ENCODE measurements at regions not wholly inside any gene's neighbourhood (a gene's known extent, or its start where the extent isn't known, plus 50 kb on each side); places are given as distances from the start of the nearest gene placed in this dataset.

GRCh38 chr2:238562446-238562845, 135.7 kb downstream of the ASB1 start:
- DNase-seq = no peak

DNA sequence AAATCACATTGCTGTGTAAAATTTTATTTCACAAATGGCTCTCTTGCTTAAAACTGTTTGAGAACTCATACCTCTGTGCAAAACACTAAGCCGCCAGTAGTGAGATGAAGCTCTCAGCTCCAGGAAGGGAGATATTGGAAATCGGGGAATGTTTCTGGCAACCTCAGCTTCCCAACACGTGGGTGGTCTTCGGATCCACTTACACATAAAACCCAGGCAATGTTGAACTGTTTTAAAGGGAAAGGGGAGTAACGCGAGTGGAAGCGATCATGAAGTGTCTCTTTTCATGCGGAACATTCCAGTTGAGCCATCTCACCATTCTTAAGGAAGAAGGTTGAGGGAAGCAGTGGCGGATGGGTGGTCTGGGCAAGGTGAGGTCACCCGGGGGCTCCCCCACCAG, 136.8 kb downstream of the ASB1 start:
- no peak for DNase-seq

GRCh38 chr2:238564286-238564920, 137.7 kb downstream of the ASB1 start:
- DNase-seq = no peak

DNA sequence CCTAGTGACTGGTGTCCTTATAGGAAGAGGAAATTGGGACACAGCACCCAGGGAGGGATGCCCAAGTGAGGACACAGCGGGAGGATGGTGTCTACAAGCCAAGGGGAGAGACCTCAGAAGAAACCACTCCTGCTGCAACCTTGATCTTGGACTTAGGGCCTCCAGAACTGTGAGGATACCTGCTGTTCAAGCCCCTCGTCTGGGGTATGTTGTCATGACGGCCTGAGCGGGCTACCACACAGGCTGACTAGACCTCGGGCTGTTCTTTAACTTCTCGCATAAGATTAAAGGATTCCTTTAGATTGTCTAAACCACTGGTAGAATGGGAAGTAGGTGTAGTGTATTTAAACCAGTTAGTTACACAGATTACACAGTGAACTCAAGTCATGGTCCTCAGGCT, 138.3 kb downstream of the ASB1 start:
- DNase-seq = no peak

GRCh38 chr2:238566001-238566645, 139.4 kb downstream of the ASB1 start:
- no peak for DNase-seq

- DNase-seq = no peak
Measured at GRCh38 chr2:238567067-238567855, 140.5 kb downstream of the ASB1 start.

DNA sequence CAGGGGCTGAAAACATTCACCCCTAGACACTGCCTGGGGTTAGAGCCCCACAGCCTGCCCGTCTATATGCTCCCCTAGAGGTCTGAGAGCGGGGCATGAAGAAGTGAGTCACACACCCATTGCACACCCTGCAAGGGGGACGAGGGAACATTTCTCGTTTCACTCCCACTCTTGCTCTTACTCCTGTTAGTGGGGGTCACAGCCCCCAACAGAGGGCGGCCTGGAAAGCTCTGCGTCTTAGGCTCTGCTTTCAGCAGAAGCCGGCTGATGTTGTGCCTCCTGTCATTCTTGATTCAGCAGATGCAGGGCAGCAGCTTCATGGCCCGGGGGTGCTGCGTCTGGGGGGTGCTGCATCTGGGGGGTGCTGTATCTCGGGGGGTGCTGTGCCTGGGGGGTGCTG, 141.3 kb downstream of the ASB1 start:
- no peak for DNase-seq

GRCh38 chr2:238568455-238569440, 142.0 kb downstream of the ASB1 start:
- DNase-seq = no peak

DNA sequence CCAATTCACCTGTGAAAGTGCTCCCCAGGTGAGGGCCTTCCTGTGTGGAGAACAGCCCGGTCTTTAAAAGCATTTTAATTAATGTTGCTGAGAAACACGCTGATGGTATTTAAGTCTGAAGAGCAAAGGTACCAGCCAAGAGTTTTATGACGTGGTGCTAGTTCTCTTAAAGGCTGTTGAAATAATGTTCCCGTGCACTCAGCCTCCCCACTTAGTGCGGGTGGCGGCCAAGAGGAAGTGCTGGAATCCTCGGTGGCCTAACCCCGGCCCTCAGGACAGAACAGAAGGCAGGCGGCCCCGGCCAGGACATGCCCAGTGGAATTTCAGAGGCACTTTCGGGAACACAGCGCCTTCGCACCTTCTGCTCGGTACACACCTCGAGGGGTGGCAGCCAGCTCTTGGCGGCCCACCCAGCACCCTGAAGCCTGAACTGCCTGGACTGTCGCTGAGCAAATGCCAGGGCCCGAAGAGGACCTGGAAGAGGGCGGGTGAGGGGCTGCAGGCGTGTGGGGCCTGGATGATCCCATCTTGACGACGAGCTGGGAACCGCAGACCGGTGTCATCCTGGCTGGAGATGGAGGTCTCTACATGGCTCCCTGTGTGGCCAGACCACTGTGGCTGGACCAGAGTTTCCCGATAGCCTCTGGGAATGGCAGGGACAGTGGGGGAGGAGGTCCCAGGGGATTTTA, 142.9 kb downstream of the ASB1 start:
- DNase-seq = no peak

- no peak for DNase-seq
Measured at GRCh38 chr2:238570391-238570790, 143.7 kb downstream of the ASB1 start.

DNA sequence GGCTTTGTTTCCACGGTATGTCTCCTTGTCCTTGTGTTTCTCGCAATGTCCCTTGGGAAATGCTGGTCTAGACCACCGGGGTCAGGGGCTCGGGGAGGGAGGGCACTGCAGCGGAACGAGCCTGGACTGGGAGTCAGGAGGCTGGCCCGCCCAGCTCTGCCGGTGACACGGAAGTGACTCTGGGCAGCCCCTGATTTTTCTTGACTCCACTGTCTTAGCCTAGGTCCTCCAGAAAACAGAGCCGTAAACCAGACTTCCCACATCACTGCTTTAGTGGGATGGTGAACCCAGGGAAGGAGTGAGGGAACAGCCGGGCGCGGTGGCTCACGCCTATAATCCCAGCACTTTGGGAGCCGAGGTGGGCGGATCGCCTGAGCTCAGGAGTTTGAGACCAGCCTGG, 144.2 kb downstream of the ASB1 start:
- no peak for DNase-seq

DNA sequence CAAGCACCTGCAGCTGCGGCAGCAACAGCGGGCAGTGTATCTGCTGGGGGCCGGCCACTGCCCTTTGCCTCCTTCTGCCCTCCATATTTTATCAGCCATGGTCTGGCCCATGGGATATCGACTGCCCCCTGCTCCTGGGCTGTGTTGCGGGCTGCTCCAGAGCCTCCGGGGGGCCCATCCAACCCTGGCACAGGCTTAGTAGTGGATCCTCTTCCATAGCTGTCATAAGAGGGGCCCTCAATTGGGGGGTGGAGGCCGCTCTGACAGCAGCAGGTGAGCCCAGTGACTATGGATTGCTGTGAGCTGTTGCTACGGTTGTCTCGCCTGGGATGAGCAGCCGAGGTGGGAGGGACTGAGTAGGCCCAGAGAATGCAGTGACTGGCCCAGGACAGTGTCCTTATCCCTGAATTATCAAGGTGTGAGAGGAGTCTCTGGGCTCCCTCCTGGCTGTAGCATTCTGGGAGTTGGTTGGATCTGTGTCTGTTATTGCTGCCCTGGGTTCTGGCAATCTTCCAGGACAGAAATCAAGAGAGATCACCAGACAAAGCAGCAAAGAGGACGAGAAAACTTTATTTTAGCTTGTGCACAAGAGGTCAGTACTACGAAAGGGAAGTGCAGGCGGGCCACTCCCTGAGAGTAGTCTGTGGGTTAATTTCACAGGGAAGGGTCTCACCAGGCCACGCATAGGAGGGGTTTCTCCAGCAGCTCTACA, 145.1 kb downstream of the ASB1 start:
- DNase-seq = no peak

DNA sequence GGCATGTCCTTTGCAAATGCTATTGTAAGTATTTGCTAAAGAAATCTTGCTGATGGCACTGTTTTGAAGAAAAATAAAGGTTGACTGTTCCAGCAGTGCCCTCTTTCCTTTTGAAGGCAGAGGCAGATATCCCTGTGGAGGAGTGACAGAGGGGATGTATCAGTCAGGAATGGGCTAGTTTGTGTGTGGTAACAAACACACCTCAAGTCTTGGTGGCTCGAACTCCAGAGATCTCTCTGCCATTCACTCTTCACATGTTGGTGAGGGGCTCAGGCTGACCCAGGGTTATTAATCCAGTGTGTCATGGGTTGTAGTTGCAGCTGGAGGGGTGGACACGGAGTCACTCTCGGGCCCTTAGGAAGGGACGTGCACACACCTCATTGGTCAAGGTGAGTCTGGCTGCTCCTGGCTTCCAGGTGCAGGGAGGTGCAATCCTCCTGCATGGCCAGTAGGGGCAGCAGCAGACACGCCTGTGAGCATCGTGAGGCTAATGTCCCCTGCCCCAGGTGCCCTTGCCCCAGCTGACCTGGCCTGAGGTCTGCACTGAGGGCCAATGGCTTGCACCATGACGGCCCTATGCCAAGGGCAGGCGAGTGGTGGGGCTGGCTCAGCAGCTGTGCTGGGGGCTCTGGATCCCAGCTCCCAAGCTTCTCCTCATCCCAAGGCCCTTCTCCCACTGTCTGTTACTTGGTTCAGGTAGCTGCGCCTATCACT, 146.5 kb downstream of the ASB1 start:
- no peak for DNase-seq

GRCh38 chr2:238573916-238574315, 147.2 kb downstream of the ASB1 start:
- DNase-seq = no peak

DNA sequence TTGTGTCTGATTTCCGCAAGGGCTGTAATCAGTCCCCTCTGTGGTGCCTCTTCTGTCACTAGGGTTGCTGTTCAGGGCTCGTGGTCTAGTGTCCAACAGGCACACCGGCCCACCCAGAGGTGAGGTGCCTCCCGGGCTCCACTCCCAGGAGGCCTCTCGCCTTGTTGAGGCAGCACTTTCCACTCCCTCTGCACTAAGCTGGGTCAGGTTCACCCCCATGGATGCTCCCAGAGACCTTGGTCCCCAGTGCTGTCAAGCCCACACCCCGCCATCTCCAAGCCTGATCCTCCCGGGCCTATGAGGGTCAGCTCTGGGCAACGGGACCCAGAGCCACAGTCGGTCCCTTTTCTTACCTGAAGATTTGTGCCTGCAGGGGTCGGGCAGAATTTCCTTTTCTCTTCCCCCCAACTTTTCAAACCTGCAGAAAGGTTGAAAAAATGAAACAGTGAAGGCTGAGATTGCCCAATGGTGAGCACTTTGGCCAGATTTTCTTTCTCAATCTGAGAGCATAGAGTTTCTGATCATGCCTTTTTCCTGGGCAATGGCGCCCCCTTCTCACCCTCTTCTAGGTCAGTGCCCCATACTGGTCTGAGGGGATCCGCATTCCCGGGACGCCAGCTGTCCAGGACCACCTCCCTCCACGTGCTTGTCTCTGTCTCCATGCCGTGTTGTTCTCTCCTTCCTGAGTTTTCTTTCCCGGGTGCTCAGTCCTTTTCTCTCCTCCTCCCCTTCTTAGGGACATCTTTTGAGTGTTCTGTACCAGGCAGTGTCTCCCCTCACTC, 148.0 kb downstream of the ASB1 start:
- no peak for DNase-seq

DNA sequence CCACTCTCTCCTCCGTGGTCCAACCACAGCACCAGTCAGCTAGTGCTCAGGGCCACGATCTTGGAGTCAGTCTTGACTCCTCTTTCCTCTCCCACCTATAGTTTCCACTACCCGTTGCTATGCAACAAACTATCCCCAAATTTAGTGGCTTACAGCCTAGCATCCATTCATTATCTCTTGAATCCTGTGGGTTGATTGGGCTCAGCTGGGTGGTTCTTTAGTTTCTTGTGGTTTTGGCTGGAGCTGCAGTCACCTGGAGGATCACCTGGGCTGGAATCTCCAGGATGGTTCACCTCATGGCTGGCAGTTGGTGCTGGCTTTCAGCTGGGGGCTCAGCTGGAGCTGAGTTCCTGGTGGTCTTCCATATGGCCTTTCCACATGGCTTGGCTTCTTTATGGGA, 149.9 kb downstream of the ASB1 start:
- no peak for DNase-seq

GRCh38 chr2:238578256-238578655, 151.5 kb downstream of the ASB1 start:
- no peak for DNase-seq

DNA sequence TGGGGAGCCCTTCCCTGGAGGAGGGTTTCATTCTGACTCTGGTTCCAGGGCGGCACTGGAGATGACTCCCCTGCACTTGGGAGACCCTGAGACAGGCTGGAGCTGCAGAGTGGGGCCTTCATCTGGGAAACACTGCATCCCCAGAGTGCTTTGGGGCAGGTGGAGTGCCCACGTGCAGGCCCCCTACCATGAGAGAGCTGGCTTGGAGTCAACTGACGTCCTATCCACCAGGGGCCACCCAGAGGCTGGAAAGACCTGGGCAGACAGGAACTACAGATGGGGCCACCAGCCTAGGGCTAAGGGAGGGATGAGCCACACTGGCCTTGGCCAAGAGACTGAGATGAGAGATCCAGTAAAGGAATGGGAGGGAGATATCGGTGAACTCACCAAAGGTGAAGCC, 153.8 kb downstream of the ASB1 start:
- no peak for DNase-seq

- no peak for DNase-seq
Measured at GRCh38 chr2:238581126-238581525, 154.4 kb downstream of the ASB1 start.

GRCh38 chr2:238582159-238582558, 155.4 kb downstream of the ASB1 start:
- DNase-seq = peak; percentile 77
